SJCRH30 (cell line): ENCODE measurements at regions not wholly inside any gene's neighbourhood (a gene's known extent, or its start where the extent isn't known, plus 50 kb on each side); places are given as distances from the start of the nearest gene placed in this dataset.

Experiments used
- DNase-seq, 2 experiments: peaks; one replicate each; pipeline ENCODE4 v3.0.0-alpha.2; 2015 to 2020
- H3K27ac ChIP-seq: fragments of 250-450 bp; sonication (Bioruptor Pico); 2 replicates; pipeline ENCODE4 v1.5.1; 2020; ENCODE audit warnings: mild to moderate bottlenecking, moderate library complexity
- H3K27me3 ChIP-seq: fragments of 250-450 bp; sonication (Bioruptor Pico); 2 replicates; pipeline ENCODE4 v1.5.1; 2020; ENCODE audit warnings: mild to moderate bottlenecking, moderate library complexity
- H3K36me3 ChIP-seq: fragments of 250-450 bp; sonication (Bioruptor Pico); 2 replicates; pipeline ENCODE4 v1.5.1; 2020; ENCODE audit warnings: mild to moderate bottlenecking, moderate library complexity
- H3K4me1 ChIP-seq: fragments of 250-450 bp; sonication (Bioruptor Pico); 2 replicates; pipeline ENCODE4 v1.5.1; 2020; ENCODE audit warnings: mild to moderate bottlenecking, moderate library complexity
- H3K4me3 ChIP-seq: fragments of 250-450 bp; sonication (Bioruptor Pico); 2 replicates; pipeline ENCODE4 v1.5.1; 2020; ENCODE audit warnings: mild to moderate bottlenecking, moderate library complexity
- H3K9me3 ChIP-seq: fragments of 250-450 bp; sonication (Bioruptor Pico); replicated peaks from 2 replicates; pipeline ENCODE4 v1.5.1; 2020; ENCODE audit warnings: mild to moderate bottlenecking, moderate library complexity

- H3K27me3 ChIP-seq: no peaks in the 10 kb centered on the region
- H3K4me1 ChIP-seq: peaks cover 4% of the 10 kb centered on the region; the same call in 1 of the 2 replicates
- no peak overlapping the region for H3K27ac ChIP-seq
- no peaks in the 10 kb centered on the region for H3K36me3 ChIP-seq
- H3K9me3 ChIP-seq: no peaks in the 10 kb centered on the region
- H3K4me3 ChIP-seq: no peak overlapping the region
- peak; percentile 46 to 53 for DNase-seq
Observed at GRCh38 chr12:110794623-110795280, 52.0 kb upstream of the CCDC63 start.

GRCh38 chr12:110796952-110797351 lies 49.8 kb upstream of the CCDC63 start:
- H3K27me3 ChIP-seq: no peaks in the 10 kb centered on the region
- no peaks in the 10 kb centered on the region for H3K9me3 ChIP-seq
- no peak overlapping the region for H3K4me3 ChIP-seq
- no peak overlapping the region for H3K27ac ChIP-seq
- DNase-seq: no peak
- no peaks in the 10 kb centered on the region for H3K36me3 ChIP-seq
- peaks cover 4% of the 10 kb centered on the region; the same call in 1 of the 2 replicates for H3K4me1 ChIP-seq
